Stimulated activated CD4-positive, alpha-beta T cell treated with anti-CD3 and anti-CD28 coated beads, Interleukin-4, amount 100 ng/mL, for 24 hours (primary cell): ENCODE measurements at regions not wholly inside any gene's neighbourhood (a gene's known extent, or its start where the extent isn't known, plus 50 kb on each side); places are given as distances from the start of the nearest gene placed in this dataset.
A peak's percentile ranks its signal among the peaks of the same experiment; 100 is the strongest.

ENCODE experiments used
- DNase-seq: peaks from one replicate; pipeline ENCODE4 v3.0.0-alpha.2; 2020

DNA sequence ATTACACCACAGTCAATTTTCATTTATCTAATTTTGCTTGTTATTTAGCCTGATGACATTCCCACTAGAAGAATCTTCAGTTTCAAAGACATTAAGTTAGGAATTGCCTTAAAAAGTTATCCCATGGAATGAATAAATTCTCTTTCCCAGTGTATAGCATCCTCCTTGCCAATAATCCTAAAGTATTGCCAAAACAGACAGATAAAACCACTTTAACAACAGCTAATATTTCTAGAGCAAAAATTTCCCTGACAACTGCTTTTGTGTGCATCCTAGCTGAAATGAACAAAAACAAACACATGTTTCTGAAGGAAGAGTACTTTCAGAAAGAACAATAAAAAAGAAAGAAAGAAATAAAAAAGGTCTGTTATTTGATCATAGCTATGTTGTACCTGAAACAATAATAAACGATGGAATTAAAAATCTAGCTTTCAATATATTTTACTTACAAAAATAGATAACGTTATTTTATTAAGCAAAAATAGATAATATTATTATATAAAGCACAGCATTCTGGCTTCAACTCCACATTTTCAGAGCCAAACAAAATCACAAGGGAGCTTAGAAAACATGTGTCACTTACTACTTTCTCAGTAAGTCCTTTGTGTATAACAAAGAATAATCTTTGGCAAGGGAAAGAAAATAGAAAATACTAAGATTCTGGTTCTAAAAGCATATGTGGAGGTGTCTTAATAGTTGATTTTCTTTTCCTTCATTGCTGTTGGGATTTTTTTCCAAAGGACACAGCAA lies 939.0 kb upstream of the CRIM1 start:
- DNase-seq, result no peak

DNA sequence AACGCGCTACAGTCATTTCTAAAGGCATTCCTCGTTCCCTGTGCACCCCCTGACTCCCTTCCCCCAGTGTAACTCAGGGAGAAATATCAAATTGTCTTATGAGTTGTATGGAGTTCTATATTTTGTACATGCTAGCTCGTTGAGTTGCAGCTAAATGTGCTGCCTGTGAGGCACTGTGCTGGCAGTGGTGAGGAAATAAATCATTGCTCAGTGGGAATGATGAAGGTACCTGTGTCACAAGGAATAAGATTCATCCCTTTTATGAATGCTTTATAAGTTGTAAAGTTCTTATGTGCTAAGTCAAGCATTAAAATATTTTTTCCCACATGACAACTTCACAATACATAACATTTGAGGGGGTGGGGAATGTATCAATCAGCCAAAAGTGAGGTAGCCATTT lies 939.6 kb upstream of the CRIM1 start:
- no peak for DNase-seq

DNA sequence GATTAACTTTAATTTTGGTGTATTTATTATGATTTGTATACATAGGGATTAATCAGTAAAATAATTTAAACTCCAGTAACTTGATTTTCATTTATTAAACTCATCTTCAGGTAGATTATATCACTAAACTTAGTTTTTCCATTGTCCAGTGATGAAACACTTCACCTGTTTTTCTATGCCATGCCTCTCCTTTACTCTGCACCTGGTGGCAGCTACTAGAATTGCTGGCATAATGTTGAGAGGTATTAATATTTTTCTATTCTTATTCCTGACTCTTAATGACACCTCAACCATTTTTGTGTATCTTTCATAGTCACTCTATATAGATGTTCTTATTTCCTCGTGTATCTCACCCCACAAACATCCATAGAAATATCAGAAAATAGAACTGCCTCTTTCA lies 940.3 kb upstream of the CRIM1 start:
- DNase-seq, result no peak

DNA sequence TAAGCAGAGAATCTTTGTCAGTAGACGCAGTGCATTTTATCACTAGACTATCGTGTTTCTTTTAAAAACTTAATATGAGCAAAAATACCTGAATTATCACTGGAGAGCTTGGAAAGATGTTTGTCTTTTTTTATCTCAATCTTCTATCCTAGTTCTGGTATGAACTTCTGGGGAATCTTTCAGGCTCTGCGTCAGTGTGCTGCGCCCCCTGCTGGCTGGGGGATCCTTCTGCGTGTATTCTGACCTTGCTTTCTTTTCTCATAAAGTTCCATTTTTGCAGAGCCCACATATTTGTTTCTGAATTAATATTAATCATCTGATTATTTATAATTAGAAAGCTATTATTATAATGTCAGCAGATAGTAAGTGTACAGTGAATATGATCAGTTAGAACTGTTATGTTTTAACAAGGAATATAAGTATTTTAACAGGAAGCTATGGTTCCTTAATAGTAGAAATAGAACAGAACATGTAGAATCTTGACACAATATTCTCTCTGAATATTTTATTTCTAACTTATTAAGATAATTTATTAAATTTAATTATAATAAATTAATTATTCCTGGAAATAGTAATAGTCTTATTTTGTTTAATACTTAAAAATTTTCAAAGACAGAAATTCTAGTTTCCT lies 945.0 kb upstream of the CRIM1 start:
- DNase-seq, result peak; percentile 37

DNA sequence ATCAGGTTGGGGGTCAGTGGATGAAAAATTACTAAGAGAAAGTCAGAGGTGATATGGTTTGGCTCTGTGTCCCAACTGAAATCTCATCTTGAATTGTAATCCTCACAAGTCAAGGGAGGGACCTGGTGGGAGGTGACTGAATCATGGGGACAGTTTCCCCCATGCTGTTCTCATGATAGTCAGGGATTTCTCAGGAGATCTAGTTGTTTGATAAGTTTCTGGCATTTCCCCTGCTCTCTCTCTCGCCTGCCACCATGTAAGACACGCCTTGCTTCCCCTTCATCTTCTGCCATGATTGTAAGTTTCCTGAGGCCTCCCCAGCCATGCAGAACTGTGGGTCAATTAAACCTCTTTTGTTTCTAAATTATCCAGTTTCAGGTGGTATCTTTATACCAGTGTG lies 945.8 kb upstream of the CRIM1 start:
- DNase-seq, result no peak

- DNase-seq, result no peak
Measured at GRCh38 chr2:35408320-35408719, 947.3 kb upstream of the CRIM1 start.

DNA sequence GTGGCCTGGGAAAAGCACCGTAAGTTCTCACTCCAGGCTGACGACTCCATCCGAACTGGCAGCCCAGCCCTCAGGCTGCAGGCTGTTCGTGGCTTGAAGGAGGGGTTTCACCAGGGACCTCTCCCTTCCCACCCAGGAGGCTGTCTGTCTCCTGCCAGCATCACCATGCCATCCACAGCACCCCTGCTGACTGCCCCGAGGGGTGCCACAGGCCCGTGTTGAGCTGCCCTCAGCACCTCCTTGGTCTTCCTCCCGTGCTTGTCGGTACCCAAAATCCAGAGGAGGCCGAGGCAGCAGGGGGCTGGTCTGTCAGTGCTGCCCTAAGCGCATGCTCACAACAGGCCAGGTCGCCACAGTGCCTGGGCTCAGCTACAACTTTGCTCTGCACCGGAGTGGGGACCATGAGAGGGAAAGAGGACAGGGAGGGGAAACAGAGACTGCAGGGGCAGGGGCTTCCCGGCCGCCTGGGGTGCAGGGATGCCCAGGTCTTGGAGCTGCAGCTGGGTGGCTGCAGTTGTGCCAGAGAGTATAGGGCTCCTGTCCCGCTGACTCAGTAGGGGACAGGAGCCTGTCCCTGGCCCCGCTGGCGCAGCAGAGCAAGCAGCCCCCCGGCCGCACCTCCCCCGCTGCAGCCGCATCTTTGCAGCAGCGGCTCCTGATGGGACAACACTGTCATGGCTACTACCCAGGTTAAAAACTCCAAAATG lies 963.7 kb upstream of the CRIM1 start:
- no peak for DNase-seq

DNA sequence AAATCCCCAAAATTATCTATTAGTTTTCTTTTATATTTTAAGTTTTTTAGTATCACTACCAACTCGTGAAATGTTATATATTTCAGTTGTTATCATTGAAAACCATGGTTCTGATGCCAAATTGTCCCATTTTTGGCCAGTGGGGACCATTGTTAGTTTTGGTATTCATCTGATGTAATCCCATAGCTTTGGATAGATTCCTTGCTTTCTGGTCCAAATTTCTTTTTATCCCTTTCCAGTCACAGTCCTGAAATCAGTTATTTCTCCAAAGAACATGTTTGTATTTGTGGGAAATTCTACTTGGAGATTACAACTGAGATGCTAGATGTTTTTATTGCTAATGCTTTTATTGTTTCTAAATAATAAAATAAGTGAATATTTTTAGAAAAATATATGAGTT lies 976.8 kb upstream of the CRIM1 start:
- DNase-seq, result no peak

GRCh38 chr2:35374845-35375244 lies 980.7 kb upstream of the CRIM1 start:
- no peak for DNase-seq

DNA sequence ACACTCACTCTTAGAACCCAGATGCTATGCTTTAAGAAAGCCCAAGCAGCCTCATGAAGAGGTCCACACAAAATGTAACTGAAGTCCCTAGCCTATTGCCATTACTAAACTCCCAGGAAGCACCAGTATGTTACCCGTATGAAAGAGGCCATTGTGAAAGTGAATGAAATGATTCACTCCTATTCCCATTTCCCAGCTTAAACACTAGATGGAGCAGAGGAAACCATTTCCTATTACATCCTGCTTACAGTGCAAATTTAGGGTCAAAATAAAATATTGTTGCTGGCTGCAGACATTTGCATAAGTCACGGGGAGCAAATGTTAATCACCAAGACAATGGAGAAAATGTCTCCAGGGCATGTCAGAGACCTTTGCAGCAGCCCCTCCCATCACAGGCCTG lies 989.7 kb upstream of the CRIM1 start:
- no peak for DNase-seq

DNA sequence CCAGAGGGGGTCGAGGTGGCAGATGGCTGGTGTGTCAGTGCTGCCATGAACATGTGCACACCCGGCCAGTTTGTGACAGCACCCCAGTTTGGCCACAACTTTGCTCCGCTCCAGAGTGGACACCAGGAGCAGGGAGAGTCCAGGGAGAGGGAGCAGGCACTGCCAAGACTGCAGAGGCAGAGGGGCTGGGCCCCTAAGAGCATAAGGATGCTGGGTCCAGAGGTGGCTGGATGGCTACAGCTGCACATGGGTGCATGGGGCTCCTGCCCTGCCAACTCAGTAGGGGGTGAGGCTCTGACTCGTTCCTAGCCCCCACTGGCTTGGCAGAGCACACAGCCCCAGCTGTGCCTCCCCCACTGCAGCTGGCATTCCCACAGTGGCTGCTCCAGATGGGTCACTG lies 999.2 kb upstream of the CRIM1 start:
- no peak for DNase-seq

DNA sequence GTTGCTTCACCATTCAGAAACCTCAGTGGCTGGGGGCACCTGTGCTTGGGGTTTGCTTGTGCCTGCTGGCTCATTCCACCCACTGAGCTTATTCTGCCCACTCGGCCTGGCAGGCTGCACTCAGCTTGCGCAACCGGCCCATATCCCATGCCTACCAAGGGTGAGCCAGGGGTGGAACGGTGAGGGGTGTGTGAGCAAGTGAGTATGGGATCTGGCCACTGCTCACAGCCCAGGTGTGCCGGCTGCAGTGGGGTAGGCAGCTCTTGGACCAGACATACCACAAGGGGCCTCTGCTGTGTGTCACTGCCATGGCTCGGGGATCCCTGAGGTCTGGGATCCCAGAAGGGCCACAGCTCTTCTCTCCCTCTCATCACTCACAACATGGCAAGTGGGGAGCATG lies 1000.5 kb upstream of the CRIM1 start:
- no peak for DNase-seq

DNA sequence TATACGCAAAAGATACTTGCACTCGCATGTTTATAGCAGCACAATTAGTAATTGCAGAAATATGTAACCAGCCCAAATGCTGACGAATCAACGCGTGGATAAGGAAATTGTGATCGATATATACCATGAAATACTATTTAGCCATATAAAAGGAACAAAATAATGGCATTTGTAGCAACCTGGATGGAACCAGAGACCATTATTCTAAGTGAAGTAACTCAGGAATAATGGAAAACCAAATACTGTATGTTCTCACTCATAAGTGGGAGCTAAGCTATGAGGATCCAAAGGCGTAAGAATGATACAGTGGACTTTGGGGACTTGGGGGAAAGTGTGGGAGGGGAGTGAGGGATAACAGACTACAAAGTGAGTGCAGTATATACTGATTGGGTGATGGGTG lies 1008.0 kb upstream of the CRIM1 start:
- no peak for DNase-seq

GRCh38 chr2:35343135-35343534 lies 1012.4 kb upstream of the CRIM1 start:
- no peak for DNase-seq

GRCh38 chr2:35339211-35339610 lies 1016.4 kb upstream of the CRIM1 start:
- no peak for DNase-seq

- no peak for DNase-seq
Measured at GRCh38 chr2:35337922-35338321, 1017.7 kb upstream of the CRIM1 start.

- DNase-seq, result no peak
Measured at GRCh38 chr2:35314049-35314448, 1041.5 kb upstream of the CRIM1 start.

DNA sequence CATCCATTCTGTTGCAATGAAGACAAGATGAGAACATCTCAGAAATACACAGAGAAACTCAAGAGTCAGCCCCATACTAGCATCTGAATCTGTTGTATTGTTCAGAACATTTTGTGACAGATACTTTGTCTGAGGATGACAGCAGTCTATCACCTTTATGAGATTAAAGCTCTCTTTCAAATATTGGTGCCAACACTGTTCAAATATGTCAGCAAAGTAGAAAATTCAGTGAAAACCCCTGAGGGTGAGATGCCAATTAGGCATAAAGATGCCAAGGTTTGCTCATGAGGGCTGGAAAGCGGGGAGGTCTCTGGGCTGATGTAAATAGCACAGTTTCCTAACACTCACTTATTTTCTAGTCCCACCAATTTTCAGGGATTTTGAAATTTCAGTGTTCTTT lies 1054.2 kb upstream of the CRIM1 start:
- DNase-seq, result no peak

GRCh38 chr2:35298493-35298892 lies 1057.1 kb upstream of the CRIM1 start:
- no peak for DNase-seq

DNA sequence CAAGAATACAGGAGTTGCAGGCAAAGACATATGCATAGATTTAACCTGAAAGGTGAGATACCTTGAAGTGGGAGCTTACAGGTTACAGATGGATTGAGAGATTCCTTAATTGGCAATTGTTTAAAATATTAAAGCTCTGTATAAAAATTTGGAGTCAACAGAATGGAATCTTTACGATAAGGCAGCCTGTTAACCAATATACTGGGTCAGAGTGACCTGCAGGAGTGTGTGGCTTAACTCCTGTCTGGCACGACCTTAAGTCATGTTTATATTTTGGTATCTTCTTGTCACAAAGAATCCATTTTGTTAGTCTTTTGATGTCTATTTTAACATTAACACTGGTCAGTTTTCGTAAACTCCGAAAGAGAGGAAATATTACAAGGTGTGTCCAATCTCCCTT lies 1058.2 kb upstream of the CRIM1 start:
- DNase-seq, result no peak

DNA sequence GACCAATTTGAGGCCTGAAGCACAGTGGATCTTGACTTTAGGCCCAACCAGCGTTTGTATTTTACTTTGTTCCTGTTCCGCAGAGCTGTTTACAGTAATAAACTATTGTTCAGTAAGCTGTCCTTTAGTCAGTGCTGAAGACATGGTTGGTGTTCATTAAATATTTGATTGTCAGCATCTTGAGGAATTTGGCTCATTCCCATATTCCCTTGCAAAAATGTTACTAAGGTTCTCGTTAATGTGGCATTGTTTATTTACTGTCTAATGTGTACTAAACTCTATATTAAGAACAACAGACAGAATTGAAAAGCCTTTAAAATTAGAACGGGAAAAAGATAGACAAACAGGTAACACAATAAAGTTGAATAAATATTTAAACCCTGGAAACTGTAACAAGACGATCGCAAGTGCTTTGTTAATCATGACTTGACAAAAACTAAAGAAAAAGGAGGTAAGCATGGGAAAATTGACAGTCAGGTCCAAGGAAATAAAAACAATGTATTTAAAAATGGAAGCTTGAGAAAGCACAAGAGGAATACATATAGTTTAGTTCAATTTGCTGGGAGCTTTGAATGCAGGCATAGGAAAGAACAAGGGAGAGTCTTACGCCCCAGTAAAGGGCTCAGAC lies 1060.8 kb upstream of the CRIM1 start:
- no peak for DNase-seq

- no peak for DNase-seq
Measured at GRCh38 chr2:35293261-35293660, 1062.3 kb upstream of the CRIM1 start.

- DNase-seq, result no peak
Measured at GRCh38 chr2:35292199-35292598, 1063.4 kb upstream of the CRIM1 start.

DNA sequence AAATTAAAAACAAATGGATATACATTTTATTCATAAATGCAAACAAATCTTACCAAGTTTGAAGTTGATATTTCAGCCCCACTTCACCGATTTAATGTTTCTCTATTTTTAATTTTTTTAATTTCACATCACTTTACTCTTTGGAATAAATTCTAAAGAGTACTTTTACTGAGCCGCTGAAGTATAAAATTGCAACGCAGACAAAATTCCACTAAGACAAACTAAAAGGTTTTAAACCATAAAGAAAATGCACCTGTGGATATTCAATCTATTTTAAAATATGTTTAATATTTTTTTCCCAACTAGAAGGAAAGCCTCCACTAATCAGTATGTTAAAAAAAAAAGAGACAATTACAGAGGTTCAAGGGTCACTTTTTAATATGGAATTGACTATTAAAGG lies 1073.9 kb upstream of the CRIM1 start:
- DNase-seq, result no peak
